HCT116 (cell line): ENCODE measurements at regions not wholly inside any gene's neighbourhood (a gene's known extent, or its start where the extent isn't known, plus 50 kb on each side); places are given as distances from the start of the nearest gene placed in this dataset.

Experiments
- ATAC-seq: fragments of 200-7000 bp; cut with Tn5 transposase; 2 replicates; pipeline ENCODE4 v1.9.1; 2020; ENCODE audit warnings: mild to moderate bottlenecking, moderate library complexity
- BruUV-seq: library from RNA; stranded (reverse); fragments of 400-500 nt; replicated peaks from 2 replicates; lab custom pipeline; 2021; lab: Mats Ljungman, UMichigan
- CTCF ChIA-PET: fragments of 300-600 bp; sonication (Branson Sonifier 250); formaldehyde crosslinking; loops from one replicate; lab custom pipeline; 2021; ENCODE audit warnings: antibody characterized with exemption; lab: Charles Lee
- POLR2A ChIA-PET: fragments of 300-600, 350-600 bp; sonication (Branson Sonifier 250); formaldehyde crosslinking; loops from one replicate; lab custom pipeline; 2021; ENCODE audit warnings: antibody characterized with exemption; lab: Charles Lee
- RAD21 ChIA-PET, 2 experiments: fragments of 300-600 bp; sonication (Branson Sonifier 250); formaldehyde crosslinking; loops; one replicate each; lab custom pipeline; 2023; ENCODE audit warnings: low total read pairs in 2 of 2; ENCODE audit not compliant: uncharacterized antibody in 2 of 2, unreplicated experiment in 2 of 2, low non-redundant PET in 1 of 2; lab: Charles Lee
- DNase-seq: peaks from one replicate; pipeline ENCODE4 v3.0.0-alpha.2; 2010; ENCODE audit warnings: low read depth, low spot score
- H2AFZ ChIP-seq: fragments of 200-600 bp; shearing (Covaris generic), sonication (generic); 2 replicates; pipeline ENCODE4 v1.6.1; 2017; ENCODE audit warnings: low read depth, mixed run types, mixed read lengths, antibody characterized with exemption, low read length; ENCODE audit not compliant: poor library complexity, severe bottlenecking
- H3K27ac ChIP-seq: 2 replicates; pipeline ENCODE4 v1.5.1; 2012; ENCODE audit warnings: low read depth, low read length
- H3K27me3 ChIP-seq: fragments of 200-600 bp; sonication (generic); 2 replicates; pipeline ENCODE4 v1.6.1; 2016; ENCODE audit warnings: mixed run types, low read length, mixed read lengths; ENCODE audit not compliant: insufficient read depth
- H3K36me3 ChIP-seq, 2 experiments: fragments of 200-500 bp in 1 of 2; fragments of 200-600 bp in 1 of 2; sonication (Bioruptor generic) in 1 of 2; sonication (generic) in 1 of 2; 2 replicates each; pipeline versions ENCODE4 v1.5.1 to v1.6.1; 2014 to 2016; ENCODE audit warnings: low read length in 2 of 2, inconsistent platforms in 1 of 2, mixed read lengths in 1 of 2, mixed run types in 1 of 2; ENCODE audit not compliant: insufficient read depth in 2 of 2, control insufficient read depth in 1 of 2
- H3K4me1 ChIP-seq, 2 experiments: fragments of 200-600 bp in 1 of 2; sonication (generic) in 1 of 2; 2 replicates each; pipeline versions ENCODE4 v1.5.1 to v1.6.1; 2012 to 2017; ENCODE audit warnings: low read length in 2 of 2, inconsistent platforms in 1 of 2, mild to moderate bottlenecking in 1 of 2, mixed read lengths in 1 of 2, mixed run types in 1 of 2, moderate library complexity in 1 of 2; ENCODE audit not compliant: insufficient read depth in 2 of 2, control insufficient read depth in 1 of 2
- H3K4me2 ChIP-seq: fragments of 200-600 bp; sonication (generic); 2 replicates; pipeline ENCODE4 v1.6.1; 2017; ENCODE audit warnings: mixed run types, low read length, mixed read lengths
- H3K4me3 ChIP-seq, 2 experiments: fragments of 200-600 bp in 1 of 2; sonication (generic) in 1 of 2; replicated peaks in 1 of 2; 2 replicates each; pipeline ENCODE4 v1.5.1; 2011 to 2016; ENCODE audit warnings: low read length in 2 of 2, control low read depth in 1 of 2, low read depth in 1 of 2, mild to moderate bottlenecking in 1 of 2, mixed read lengths in 1 of 2, mixed run types in 1 of 2
- H3K79me2 ChIP-seq: fragments of 200-600 bp; sonication (generic); 2 replicates; pipeline ENCODE4 v1.6.1; 2017; ENCODE audit warnings: mild to moderate bottlenecking, mixed run types, low read length, moderate library complexity, mixed read lengths; ENCODE audit not compliant: insufficient read depth
- H3K9ac ChIP-seq: fragments of 200-600 bp; sonication (generic); 2 replicates; pipeline ENCODE4 v1.6.1; 2016; ENCODE audit warnings: low read length, mixed read lengths
- H3K9me2 ChIP-seq: fragments of 200-600 bp; sonication (generic), shearing (Covaris generic); 2 replicates; pipeline ENCODE4 v1.6.1; 2017; ENCODE audit warnings: mixed run types, mild to moderate bottlenecking, moderate library complexity; ENCODE audit not compliant: insufficient read depth
- H3K9me3 ChIP-seq, 2 experiments: fragments of 200-500 bp in 1 of 2; fragments of 200-600 bp in 1 of 2; sonication (Bioruptor generic) in 1 of 2; sonication (generic) in 1 of 2; 2 replicates each; pipeline ENCODE4 v1.6.1; 2014 to 2017; ENCODE audit warnings: low read length in 2 of 2, mixed read lengths in 2 of 2, inconsistent platforms in 1 of 2, low read depth in 1 of 2, mild to moderate bottlenecking in 1 of 2, mixed run types in 1 of 2, moderate library complexity in 1 of 2; ENCODE audit not compliant: control insufficient read depth in 1 of 2, insufficient read depth in 1 of 2
- H4K20me1 ChIP-seq: fragments of 200-600 bp; sonication (generic), shearing (Covaris generic); 2 replicates; pipeline ENCODE4 v1.6.1; 2017; ENCODE audit warnings: mixed run types, mild to moderate bottlenecking, moderate library complexity; ENCODE audit not compliant: insufficient read depth
- CBX3 ChIP-seq: IDR thresholded peaks from 2 replicates; pipeline ENCODE4 v1.6.1; 2012; ENCODE audit warnings: low read depth
- ELF1 ChIP-seq: IDR thresholded peaks from 2 replicates; pipeline ENCODE4 v1.6.1; 2012; ENCODE audit warnings: low read depth, borderline replicate concordance
- EZH2phosphoT487 ChIP-seq: fragments of 200-600 bp; IDR thresholded peaks from 2 replicates; pipeline ENCODE4 v1.6.1; 2018; ENCODE audit warnings: antibody characterized with exemption, borderline replicate concordance
- MAX ChIP-seq: IDR thresholded peaks from 2 replicates; pipeline ENCODE4 v1.6.1; 2012
- RAD21 ChIP-seq: IDR thresholded peaks from 2 replicates; pipeline ENCODE4 v1.6.1; 2012; ENCODE audit warnings: low read depth, mild to moderate bottlenecking
- ZNF274 ChIP-seq: fragments of 200-500 bp; sonication (Bioruptor generic); IDR thresholded peaks from 2 replicates; pipeline ENCODE4 v1.6.1; 2014; ENCODE audit warnings: mild to moderate bottlenecking, low read depth, low read length, inconsistent platforms
- intact Hi-C: fragments of 100-400 bp; cut with micrococcal nuclease; formaldehyde crosslinking; loops from 2 replicates; pipeline ENCODE4 v1.10.0; 2022
- TF ChIP-seq, protein P1 (sequence below): IDR thresholded peaks from 2 replicates; pipeline ENCODE4 v1.6.1; 2012
- TF ChIP-seq, protein P2 (sequence below): IDR thresholded peaks from 2 replicates; pipeline ENCODE4 v1.6.1; 2012; ENCODE audit warnings: low read depth

DNA sequence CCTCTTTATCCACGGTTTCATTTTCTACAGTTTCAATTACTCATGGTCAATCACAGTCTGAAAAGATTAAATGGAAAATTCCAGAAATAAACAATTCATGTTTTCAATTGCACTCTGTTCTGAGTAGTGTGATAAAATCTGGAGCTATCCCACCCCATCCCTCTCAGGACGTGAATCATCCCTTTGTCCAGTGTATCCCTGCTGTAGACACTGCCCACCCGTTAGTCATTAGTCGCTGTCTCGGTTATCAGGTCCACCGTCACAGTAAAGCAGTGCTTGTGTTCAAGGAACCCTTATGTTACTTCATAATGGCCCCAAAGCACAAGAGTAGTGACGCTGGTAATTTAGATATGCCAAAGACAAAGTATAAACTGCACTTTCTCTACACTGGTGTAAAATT, 141.0 kb upstream of the LMNTD1 start:
- DNase-seq (no peak), ATAC-seq (no peak)
- intact Hi-C loops = no loop called here
- H3K27me3 ChIP-seq = no peaks in the 10 kb centered on the region
- no peak overlapping the region for H2AFZ ChIP-seq
- ChIA-PET RAD21 (no interaction called here), POLR2A (no interaction called here), CTCF (no interaction called here)
- no peaks in the 10 kb centered on the region for H3K4me1 ChIP-seq
- TF ChIP-seq, protein P1, sequence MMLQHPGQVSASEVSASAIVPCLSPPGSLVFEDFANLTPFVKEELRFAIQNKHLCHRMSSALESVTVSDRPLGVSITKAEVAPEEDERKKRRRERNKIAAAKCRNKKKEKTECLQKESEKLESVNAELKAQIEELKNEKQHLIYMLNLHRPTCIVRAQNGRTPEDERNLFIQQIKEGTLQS = no peak
- TF ChIP-seq EZH2phosphoT487 (no peak), RAD21 (no peak), ZNF274 (no peak), MAX (no peak), ELF1 (no peak), CBX3 (no peak)
- TF ChIP-seq, protein P2, sequence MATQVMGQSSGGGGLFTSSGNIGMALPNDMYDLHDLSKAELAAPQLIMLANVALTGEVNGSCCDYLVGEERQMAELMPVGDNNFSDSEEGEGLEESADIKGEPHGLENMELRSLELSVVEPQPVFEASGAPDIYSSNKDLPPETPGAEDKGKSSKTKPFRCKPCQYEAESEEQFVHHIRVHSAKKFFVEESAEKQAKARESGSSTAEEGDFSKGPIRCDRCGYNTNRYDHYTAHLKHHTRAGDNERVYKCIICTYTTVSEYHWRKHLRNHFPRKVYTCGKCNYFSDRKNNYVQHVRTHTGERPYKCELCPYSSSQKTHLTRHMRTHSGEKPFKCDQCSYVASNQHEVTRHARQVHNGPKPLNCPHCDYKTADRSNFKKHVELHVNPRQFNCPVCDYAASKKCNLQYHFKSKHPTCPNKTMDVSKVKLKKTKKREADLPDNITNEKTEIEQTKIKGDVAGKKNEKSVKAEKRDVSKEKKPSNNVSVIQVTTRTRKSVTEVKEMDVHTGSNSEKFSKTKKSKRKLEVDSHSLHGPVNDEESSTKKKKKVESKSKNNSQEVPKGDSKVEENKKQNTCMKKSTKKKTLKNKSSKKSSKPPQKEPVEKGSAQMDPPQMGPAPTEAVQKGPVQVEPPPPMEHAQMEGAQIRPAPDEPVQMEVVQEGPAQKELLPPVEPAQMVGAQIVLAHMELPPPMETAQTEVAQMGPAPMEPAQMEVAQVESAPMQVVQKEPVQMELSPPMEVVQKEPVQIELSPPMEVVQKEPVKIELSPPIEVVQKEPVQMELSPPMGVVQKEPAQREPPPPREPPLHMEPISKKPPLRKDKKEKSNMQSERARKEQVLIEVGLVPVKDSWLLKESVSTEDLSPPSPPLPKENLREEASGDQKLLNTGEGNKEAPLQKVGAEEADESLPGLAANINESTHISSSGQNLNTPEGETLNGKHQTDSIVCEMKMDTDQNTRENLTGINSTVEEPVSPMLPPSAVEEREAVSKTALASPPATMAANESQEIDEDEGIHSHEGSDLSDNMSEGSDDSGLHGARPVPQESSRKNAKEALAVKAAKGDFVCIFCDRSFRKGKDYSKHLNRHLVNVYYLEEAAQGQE = no peak
- no peak overlapping the region for H3K9ac ChIP-seq
- no TSS peak for BruUV-seq
- no peaks in the 10 kb centered on the region for H3K36me3 ChIP-seq
- H3K4me3 ChIP-seq = no peak overlapping the region
- no peaks in the 10 kb centered on the region for H4K20me1 ChIP-seq
- no peak overlapping the region for H3K4me2 ChIP-seq
- no peak overlapping the region for H3K27ac ChIP-seq
- H3K79me2 ChIP-seq = no peaks in the 10 kb centered on the region
- H3K9me2 ChIP-seq = no peaks in the 10 kb centered on the region
- no peaks in the 10 kb centered on the region for H3K9me3 ChIP-seq
